Right lobe of liver (tissue), 4 donors: ENCODE measurements at regions not wholly inside any gene's neighbourhood (a gene's known extent, or its start where the extent isn't known, plus 50 kb on each side); places are given as distances from the start of the nearest gene placed in this dataset.

Experiments used
- CTCF ChIP-seq, 4 donors: fragments of 200-600 bp in 3 of 4; fragments of 450-650 bp in 1 of 4; IDR thresholded peaks; one replicate each; pipeline versions ENCODE4 v1.5.1 to v1.8.0; 2016 to 2022; ENCODE audit warnings: antibody characterized with exemption in 4 of 4, mild to moderate bottlenecking in 2 of 4
- POLR2A ChIP-seq: fragments of 450-650 bp; IDR thresholded peaks from one replicate; pipeline ENCODE4 v1.6.1; 2017; ENCODE audit warnings: antibody characterized with exemption, mild to moderate bottlenecking
- donor health status: DM: no; HTN: no; CAD: no.
- donor health status: DM: no; HTN: no; CAD: no.
- donor health status: DM: no; HTN: yes; CAD: no.

GRCh38 chr22:49437956-49438355 is 389.7 kb downstream of the BRD1 start:
- no peak for TF ChIP-seq CTCF (IDR thresholded peaks at IDR 0.05)
- TF ChIP-seq POLR2A = no peak
